HEK293T (cell line): ENCODE measurements at regions not wholly inside any gene's neighbourhood (a gene's known extent, or its start where the extent isn't known, plus 50 kb on each side); places are given as distances from the start of the nearest gene placed in this dataset.

Source experiments
- BHLHE40 ChIP-seq: fragments of 450-650 bp; IDR thresholded peaks from 2 replicates; pipeline ENCODE4 v1.6.1; 2016; ENCODE audit warnings: mild to moderate bottlenecking, moderate library complexity, borderline replicate concordance
- ELF4 ChIP-seq: fragments of 450-650 bp; IDR thresholded peaks from 2 replicates; pipeline ENCODE4 v1.6.1; 2017; ENCODE audit warnings: antibody characterized with exemption
- FOXA1 ChIP-seq: fragments of 450-650 bp; IDR thresholded peaks from 2 replicates; pipeline ENCODE4 v1.6.1; 2016; ENCODE audit warnings: mild to moderate bottlenecking
- FOXK2 ChIP-seq: fragments of 450-650 bp; IDR thresholded peaks from 2 replicates; pipeline ENCODE4 v1.6.1; 2016; ENCODE audit warnings: mild to moderate bottlenecking
- FOXM1 ChIP-seq: fragments of 450-650 bp; IDR thresholded peaks from 2 replicates; pipeline ENCODE4 v1.6.1; 2017; ENCODE audit warnings: mild to moderate bottlenecking, borderline replicate concordance
- HDGF ChIP-seq: fragments of 450-650 bp; IDR thresholded peaks from 2 replicates; pipeline ENCODE4 v1.6.1; 2017; ENCODE audit warnings: antibody characterized with exemption, borderline replicate concordance
- L3MBTL2 ChIP-seq: fragments of 450-650 bp; conservative IDR thresholded peaks from 2 replicates; pipeline ENCODE4 v1.6.1; 2016; ENCODE audit warnings: mild to moderate bottlenecking
- NFRKB ChIP-seq: fragments of 450-650 bp; IDR thresholded peaks from 2 replicates; pipeline ENCODE4 v1.6.1; 2016; ENCODE audit warnings: mild to moderate bottlenecking, moderate library complexity
- PKNOX1 ChIP-seq: fragments of 450-650 bp; IDR thresholded peaks from 2 replicates; pipeline ENCODE4 v1.6.1; 2016
- SP1 ChIP-seq: fragments of 450-650 bp; IDR thresholded peaks from 2 replicates; pipeline ENCODE4 v1.6.1; 2017
- SUZ12 ChIP-seq: fragments of 450-650 bp; IDR thresholded peaks from 2 replicates; pipeline ENCODE4 v1.6.1; 2016; ENCODE audit warnings: mild to moderate bottlenecking
- ZNF384 ChIP-seq: fragments of 450-650 bp; IDR thresholded peaks from 2 replicates; pipeline ENCODE4 v1.6.1; 2016

DNA sequence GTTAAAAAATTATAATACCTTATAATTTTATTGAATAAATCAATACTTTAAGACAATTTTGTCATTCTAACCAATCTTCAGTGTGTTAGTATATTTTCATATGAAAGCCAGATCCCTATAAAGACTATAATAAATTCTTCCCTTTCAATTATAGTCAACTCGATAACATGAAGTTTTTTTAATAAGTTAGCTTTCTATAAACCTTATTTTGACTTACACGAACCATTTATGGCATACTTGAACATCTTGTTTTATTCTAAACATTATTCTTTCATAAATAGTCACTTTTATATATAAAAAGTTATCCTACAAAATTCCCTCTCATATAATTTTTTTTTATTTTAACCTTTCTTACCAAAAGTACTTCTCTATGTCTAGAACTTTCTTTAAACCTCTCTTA, 1002.3 kb downstream of the TMEM121 start:
- TF ChIP-seq SP1, result no peak
- no peak for TF ChIP-seq FOXK2
- no peak for TF ChIP-seq PKNOX1
- TF ChIP-seq SUZ12, result no peak
- no peak for TF ChIP-seq L3MBTL2
- TF ChIP-seq ELF4, result no peak
- TF ChIP-seq BHLHE40, result no peak
- TF ChIP-seq ZNF384, result no peak
- no peak for TF ChIP-seq HDGF
- no peak for TF ChIP-seq FOXM1
- TF ChIP-seq FOXA1, result no peak
- TF ChIP-seq NFRKB, result no peak
